ENCODE measurements at regions not wholly inside any gene's neighbourhood (a gene's known extent, or its start where the extent isn't known, plus 50 kb on each side); places are given as distances from the start of the nearest gene placed in this dataset.
"Not testable (repeated sequence)": the region's sequence is repeated elsewhere in the genome, so short reads cannot be mapped to it uniquely, and the experiment has no call there.

DNA sequence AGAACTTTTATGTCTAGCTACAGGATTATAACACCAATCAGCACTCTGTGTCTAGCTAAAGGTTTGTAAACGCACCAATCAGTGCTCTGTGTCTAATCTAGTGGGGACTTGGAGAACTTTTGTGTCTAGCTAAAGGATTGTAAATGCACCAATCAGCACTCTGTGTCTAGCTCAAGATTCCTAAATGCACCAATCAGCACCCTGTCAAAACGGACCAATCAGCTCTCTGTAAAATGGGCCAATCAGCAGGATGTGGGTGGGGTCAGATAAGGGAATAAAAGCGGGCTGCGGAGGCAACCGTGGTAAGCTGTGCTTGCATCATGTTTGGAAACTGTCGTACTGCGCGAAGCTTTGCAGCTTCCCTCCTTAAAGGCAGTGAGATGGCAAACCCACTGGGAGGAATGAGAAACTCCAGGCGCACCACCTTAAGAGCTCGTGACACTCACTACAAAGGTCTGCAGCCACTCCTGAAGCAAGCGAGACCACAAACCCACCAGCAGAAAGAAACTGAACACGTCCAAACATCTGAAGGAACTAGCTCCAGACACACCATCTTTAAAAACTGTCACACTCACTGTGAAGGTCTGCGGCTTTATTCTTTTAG lies 112.1 kb upstream of the DUSP22 start:
- intact Hi-C loops (cut with micrococcal nuclease): not testable (repeated sequence)

DNA sequence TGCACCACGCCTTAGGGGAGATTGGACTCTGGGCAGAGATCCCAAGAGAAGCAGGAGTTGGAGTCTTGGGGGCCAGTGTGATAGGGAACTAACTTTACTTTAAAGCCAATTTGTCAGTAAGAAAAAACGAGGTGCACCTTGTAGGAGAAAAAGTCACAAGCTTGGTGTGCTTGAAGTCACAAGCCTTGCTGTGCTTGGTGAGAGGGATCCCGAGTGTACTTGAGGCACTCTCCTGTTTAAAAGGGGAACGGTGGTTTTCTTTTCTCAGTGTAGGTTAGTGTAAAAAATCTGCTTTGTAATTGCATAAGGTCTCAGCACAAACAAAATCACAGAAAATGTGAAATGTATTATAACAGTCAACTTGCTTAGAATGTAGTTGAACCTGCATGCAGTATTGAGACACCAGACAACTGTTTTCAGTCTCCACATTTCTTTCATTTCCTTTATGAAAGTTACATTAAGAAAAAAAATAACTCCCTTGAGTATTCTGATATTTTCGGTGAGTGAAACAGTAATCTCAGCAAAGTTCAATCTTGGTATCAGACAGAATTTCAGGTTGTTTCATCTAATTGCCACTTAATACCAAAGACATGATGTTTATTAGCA lies 111.1 kb upstream of the DUSP22 start:
- intact Hi-C loops (cut with micrococcal nuclease): no loop called here

DNA sequence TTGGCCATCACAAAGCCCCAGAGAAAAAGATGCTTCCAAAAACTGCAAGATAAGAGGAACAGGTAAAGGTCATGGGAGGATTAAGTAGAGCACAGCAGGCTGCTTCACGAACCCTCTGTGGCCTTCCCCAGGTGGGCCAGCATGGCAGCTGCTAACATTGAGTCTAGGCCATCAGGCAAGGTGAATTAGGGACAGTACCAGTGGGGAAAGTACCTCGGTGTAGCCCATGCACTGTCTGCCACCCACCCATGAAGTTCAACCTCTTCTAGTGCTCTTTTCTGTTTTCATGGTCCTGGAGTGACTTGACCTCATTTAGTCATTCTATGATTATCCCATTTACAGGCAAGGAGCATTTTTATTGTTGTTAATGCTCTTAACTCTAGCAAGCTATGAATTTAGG lies 108.6 kb upstream of the DUSP22 start:
- intact Hi-C loops (cut with micrococcal nuclease): no loop called here

DNA sequence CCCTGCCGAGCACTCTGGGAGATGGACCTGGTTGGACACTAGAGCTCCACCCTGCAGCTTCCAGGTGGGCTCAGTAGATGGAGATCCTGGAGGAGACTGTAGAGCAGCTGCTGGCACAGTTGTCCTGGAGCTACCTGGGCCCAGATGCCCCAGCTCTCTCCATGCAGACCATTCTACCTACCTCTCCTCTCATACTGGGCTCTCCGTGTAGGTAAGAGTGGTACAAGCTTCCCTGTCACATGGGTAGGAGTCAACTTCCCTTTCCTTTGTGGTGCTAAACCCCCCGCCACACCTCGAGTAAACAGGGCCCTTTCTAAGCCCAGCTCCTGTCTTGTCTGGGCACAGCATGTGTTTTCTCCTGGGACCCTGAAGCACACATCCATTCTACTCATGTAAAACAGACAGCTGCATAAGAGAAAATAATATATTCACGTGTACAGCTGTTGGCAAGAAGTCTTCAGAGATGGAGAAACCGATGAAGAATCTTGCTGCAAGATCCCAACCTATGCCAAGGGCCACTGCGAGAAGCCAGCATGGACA lies 108.1 kb upstream of the DUSP22 start:
- intact Hi-C loops (cut with micrococcal nuclease): no loop called here

DNA sequence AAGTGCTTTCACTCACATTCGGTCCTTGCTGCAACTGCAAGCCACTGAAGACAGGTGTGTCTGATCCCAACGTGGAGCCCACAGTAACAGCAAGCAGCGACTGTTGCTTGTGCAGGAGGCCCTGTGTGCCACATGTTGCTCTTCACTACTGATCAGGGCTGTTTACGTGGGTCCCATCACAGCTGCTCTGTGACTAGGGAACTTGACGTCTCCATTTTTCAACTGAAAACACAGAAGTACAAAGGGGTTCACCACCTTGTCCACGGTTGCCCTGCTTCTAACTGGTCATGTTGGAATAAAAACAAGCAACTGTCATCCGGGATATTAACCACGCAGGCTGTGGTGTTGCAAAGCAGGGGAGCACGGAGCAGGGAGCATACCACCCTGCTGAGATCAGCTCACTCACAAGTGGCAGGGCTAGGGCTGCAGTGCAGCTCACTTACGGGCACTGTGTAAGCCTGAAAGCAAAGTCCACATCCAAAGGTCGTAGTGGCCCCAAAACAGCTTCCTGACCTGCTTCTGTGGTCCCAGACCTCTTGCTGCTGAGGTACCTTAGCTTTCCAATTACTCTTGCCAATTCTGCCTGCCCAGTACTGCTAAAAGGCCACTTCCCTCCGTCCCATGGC lies 105.8 kb upstream of the DUSP22 start:
- intact Hi-C loops (cut with micrococcal nuclease): loop anchor here (5.0 kb wide), 2 partner anchors 386 to 506 kb away; partner anchors contain the start of gene EXOC2

DNA sequence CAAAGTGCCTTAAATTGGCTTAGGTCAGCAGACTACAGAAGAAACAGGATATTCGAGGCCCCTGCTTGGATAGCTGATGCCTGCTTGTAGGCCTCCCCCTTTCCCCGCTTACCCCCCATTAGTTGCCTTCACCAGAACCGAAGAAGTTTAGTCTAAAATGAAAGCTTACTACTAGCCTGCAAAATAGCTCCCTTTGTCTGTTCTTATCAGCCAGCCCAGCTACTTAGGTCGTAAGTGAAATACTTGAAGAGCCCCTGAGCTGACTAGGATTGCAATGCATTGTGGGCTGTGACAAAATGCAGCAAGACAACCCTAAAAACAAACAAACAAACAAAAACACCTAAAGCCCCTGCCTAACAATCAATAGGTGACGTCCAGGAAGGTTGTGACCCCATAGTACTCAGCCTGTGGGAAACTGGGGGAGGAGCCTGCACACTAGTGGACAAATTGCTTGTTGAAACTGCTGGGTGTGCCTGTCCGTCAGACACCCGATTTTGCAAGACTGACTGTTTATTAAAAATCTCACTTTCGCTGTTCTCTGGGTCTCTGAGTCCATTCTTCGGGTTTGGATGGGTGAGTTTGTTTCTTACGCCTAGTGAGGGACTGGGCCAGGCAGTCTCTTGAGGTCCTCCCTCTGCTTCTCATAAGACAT lies 105.0 kb upstream of the DUSP22 start:
- intact Hi-C loops (cut with micrococcal nuclease): loop anchor here (5.0 kb wide), 2 partner anchors 385 to 505 kb away; partner anchors contain the start of gene EXOC2

DNA sequence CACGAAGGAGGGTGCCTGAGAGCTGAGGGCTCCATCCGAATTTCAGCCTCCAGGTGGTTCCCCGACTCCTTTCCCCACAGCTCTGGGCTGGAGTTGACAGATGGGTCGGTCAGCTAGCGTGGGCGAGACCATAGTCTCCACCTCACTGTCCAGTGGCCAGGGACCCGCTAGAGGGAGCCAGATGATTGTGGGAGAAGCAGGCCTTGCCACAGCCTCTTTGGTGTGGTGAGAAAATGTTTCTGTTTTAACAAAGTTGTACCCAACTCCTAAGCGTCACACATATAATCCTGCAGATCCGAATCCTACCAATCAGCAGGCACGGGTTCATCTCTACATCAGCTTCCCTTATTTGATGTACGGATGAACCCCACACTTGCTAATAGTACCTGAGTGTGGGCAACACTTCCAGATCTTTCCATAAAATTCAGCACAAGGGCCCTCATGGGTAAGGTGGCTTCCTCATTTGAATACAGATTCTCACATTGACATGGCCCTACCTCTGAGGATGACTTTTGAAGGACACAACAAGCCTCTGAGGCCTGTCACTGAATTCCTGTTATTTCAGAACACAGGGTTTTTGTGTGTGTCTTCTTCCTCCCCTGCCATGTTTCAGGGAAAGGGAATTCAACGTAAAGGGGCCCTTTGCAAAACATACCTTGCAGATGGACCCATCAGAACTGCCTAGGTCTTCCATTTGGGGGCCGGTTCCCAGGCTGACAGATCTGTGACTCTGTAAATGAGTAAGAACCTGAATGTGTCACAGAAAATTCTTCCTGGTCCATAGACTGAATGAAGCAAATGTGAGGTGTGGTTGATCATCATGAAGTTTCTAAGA lies 103.2 kb upstream of the DUSP22 start:
- intact Hi-C loops (cut with micrococcal nuclease): loop anchor here (1.0 to 5.0 kb wide), 17 partner anchors 32 to 1248 kb away; partner anchors contain the start of genes DUSP22 and EXOC2

DNA sequence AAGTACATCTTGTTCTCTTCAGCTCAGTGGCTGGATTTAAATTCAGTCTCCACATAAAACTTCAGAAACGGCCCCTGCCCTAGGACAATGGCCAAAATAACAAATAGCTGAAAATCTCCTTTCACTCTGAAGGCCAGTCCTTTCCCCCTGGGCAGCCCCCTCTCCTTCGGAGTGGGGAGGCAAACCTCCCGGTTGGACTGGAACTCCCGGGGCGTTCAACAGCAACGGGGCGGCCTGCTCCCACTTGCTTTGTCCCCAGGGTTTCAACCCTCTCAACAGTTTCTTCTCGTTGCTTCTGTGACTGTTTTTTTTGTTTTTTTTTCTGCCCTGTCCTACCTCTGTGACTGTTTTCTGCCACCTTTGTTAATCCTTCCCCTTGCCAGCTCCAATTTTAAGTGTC lies 102.6 kb upstream of the DUSP22 start:
- intact Hi-C loops (cut with micrococcal nuclease): loop anchor here (1.0 to 5.0 kb wide), 15 partner anchors 32 to 1247 kb away; partner anchors contain the start of genes DUSP22 and EXOC2

DNA sequence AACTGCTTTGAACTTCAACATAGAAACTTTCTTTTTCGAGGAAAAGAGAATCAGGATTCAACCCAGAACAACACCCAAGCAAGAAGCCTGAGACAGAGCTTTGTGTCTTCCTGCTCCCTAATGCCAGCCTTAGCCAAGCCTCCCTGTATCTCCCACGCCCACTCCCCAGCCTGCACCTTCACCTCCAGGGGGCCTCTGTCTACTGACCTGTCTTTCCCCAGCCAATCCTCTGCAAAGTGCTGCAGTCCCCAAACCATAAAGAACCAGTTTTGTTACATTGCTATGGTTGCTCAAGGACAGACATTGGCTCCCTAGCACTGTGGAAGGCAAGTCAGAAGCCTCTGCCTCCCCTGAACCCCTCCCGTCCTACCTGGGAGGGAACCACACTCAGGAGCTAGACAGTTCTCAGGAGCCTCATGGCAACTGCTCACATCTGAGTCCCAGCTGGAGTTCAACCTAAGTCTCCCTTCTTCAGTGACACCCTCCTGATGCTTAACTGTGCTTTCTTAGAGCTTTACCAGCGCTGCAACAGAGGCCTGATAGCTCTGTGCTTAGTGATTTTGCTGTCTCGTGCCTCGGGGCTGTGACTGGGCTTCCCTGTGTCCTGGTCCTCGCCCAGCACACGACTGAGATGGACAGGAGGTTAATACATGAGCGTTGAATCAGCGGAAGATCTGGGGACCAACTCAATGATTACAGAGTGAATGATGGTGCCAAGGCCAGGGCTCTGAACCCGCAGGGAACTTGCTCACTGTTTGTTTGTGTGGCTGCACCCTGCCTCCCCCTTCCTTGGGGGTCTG lies 101.5 kb upstream of the DUSP22 start:
- intact Hi-C loops (cut with micrococcal nuclease): no loop called here

DNA sequence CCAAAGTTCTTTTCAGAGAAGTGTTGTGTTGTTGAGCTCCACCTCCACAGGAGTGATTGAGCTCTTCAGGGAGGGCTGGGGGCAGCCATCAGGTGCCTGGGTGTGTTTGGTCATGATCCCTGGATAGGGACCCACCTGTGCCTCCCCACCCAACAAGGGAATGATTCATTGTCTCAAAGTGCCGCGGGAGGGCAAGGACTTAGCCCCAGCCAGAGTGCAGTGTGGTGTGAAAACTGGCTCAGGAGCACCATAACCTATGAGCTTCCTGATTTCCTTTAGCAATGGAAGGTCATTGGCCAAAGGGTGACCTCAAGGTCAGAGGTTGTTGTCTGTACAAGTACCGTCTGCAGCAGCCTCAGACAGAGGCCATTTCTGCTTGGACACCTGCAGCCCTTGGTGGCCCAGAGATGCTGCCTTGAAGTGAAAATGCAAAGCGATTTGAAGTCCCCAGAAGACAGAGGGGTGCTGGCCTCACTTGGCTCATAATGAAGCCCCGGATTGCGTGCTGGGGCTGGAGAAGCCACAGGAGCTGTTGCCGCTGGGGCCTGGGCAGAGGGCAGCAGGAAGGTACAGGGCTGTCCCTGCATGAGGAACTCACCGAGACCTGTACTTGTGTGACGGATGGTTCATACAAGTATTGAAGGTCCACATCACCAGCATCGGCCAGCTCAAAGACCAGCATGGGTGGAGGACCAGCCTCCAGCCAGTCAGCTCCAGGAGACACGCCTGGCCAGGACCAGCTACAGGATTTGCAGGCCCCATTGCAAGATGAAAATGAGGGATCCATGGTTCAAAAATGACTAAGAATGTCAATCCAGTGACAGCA lies 100.6 kb upstream of the DUSP22 start:
- intact Hi-C loops (cut with micrococcal nuclease): no loop called here

DNA sequence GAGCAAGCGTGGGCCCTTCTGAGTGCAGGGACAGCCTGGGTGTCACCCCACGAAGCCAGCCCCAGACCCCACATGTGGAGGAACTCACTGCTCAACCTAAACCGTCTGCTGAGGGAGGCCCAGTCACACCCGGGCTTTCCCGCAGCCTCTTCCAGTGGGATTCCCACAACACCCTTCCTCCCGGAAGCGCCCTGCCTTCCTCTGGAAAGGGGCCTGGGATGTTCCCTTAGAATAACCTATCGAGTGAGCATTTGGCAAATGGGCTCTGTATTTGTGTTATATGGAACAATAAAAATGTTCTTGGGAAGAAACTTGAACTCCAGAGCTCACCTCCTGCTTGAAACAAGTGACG lies 100.0 kb upstream of the DUSP22 start:
- intact Hi-C loops (cut with micrococcal nuclease): no loop called here

DNA sequence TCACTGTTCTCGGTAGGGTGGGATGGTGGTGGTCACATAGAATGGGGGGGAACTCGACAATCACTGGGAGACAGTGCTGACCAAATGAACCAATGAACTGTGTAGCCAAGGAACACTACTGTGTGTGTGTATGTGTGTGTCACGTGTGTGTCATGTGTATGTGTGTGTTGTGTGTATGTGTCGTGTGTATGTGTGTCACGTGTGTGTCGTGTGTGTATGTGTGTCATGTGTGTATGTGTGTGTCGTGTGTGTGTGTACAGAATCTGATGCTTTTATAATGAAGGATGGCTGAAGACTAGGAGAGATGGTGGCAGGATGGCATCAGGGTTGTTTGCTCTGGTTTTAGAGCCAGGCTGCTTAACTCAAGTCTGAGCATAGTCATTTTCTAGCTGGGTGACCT lies 99.1 kb upstream of the DUSP22 start:
- intact Hi-C loops (cut with micrococcal nuclease): loop anchor here (1.0 kb wide), 1 partner anchor 146 kb away; no protein-coding TSS in a partner anchor

DNA sequence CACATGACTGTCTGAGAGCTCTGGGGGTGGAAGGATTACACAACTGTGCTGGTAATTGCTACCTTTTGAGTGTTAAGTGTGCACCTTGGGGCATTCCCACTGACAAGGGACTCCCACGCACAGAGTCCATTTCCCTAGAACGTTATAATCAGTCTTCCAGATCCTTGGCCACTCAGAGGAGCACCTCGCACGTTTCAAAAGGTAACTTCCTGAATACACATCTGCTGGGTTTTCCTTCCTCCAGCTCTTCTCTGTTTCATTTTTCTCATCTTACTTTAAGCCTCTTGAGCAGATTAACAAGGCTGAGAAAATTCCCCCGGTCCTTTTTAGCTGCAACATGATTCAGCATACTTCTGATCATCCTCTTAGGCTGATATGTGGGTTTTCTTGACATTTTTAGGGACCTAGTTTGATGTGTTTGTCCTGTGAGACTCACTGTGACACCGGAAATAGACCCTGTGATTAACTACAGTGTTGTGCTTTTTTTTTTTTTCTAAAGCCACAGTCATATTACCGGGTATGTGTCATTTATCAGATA lies 98.4 kb upstream of the DUSP22 start:
- intact Hi-C loops (cut with micrococcal nuclease): loop anchor here (1.0 kb wide), 4 partner anchors 31 to 145 kb away; partner anchors contain the start of gene DUSP22

DNA sequence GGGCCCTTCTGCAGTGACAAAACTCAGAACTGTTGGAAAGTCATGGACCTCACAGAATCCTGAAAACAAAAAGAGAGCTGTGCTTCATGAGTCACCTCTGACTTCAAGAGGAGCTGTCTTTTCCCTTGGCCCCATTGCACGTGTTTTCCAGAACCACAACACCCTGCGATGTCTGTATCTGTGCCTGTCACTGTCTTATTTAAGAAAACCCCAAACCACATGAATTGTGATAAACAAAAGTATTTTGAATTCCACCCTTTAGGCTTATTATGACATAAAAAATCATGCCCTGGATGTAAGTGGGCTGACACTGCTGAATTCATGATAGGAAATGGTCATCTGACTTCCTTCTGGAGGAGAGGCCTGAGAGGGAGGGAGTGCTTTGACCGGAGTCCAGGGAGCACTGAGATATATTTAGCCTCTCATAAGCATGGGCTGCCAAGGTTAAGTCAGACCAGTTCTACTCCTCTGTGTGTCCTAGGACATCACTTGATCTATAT lies 96.4 kb upstream of the DUSP22 start:
- intact Hi-C loops (cut with micrococcal nuclease): loop anchor here (1.0 kb wide), 1 partner anchor 13 kb away; no protein-coding TSS in a partner anchor

DNA sequence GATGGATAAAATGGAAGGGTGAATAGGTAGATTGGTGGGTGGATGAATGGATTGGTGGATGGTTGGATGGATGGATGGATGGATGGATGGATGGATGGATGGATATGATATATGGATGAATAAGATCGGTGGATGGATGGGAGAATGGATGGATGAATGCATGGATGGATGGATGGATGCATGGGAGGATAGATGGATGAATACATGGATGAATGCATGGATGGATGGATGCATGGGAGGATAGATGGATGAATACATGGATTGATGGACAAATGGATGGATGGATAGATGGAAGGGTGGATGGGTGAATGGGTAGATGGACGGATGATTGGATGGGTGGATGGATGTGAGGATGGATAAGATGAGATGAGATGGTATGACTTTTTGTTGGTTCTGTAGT lies 95.7 kb upstream of the DUSP22 start:
- intact Hi-C loops (cut with micrococcal nuclease): loop anchor here (1.0 kb wide), 1 partner anchor 13 kb away; no protein-coding TSS in a partner anchor

DNA sequence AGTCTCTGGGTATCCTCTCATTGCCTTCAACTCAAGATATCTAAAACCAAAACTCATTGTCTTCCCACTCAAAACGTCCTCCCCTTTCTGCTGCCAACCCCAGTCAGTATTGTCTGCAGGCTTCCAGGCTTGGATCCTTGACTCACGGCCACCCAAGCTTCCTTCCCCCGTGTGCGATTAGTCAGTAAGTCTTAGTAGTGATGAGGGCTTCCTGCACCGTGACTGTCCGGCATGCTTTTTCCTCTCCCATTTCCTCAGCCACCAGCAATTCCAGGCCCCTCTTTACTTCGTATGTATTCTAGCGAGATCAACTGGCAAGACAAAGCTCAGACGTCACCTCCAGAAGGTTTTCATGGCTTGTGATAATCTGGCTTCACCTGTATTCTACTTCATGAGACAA lies 88.6 kb upstream of the DUSP22 start:
- intact Hi-C loops (cut with micrococcal nuclease): no loop called here

DNA sequence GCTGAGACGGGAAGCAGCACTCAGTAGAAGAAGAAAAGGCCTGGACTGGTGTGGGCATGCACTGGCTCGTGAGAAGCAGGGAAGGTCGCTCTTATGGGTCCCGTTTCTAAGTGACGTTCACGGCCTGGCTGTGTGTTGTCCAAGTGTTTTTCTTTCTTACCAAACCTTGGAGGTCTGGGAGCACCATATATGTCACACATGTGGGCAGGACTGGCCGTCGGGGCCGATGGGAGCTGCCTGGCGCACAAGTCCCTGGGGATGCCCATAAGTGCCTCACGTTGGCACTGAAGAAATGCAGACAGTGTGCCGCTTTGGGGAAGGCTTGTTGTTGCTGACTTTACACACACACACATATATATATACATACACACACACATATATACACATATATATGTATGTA lies 86.0 kb upstream of the DUSP22 start:
- intact Hi-C loops (cut with micrococcal nuclease): no loop called here

DNA sequence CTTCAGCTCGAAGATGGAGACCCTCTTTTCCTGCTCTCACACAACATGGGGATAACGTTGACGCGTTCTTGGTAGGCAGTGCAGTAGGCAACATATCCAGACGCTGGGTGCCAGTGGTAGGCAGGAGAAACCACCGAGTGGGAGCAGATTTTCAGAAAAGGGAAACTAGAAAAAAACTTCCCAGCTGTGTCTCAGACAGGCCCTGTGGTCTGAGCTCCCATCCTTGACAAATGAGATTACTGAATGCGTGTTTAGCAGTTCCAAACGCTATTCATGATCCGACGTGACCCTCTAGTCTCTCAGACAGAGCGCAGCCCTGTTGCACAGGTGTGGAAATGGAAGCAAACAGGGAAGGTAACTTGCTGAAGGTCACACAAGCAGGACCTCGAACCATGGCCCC lies 83.9 kb upstream of the DUSP22 start:
- intact Hi-C loops (cut with micrococcal nuclease): no loop called here

DNA sequence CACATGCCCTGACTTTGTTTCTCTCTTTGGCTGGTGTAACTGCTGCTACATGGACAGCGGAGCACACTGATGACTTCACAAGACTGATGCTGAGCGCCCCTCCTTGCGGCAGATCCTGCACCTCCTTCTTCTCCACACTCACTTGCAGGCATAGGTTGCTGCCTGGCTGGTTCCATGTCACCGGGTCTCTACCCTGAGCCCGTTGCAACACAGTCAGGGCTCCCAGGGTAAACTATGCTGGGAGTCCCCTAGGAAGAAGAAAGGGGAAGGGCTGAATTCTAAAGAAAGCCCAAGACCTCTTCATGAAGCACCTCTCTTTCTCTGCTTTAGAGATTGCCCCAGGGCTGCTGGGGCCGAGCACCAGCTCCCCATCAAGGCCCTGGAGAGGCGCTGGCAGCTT lies 83.3 kb upstream of the DUSP22 start:
- intact Hi-C loops (cut with micrococcal nuclease): loop anchor here (1.0 kb wide), 2 partner anchors 13 to 27 kb away; no protein-coding TSS in a partner anchor
